GM21447 (cell line): ENCODE measurements at regions not wholly inside any gene's neighbourhood (a gene's known extent, or its start where the extent isn't known, plus 50 kb on each side); places are given as distances from the start of the nearest gene placed in this dataset.

Experiments used
- ATAC-seq: cut with Tn5 transposase; IDR thresholded peaks from one replicate; pipeline ENCODE4 v1.9.1; 2021; ENCODE audit not compliant: unreplicated experiment

DNA sequence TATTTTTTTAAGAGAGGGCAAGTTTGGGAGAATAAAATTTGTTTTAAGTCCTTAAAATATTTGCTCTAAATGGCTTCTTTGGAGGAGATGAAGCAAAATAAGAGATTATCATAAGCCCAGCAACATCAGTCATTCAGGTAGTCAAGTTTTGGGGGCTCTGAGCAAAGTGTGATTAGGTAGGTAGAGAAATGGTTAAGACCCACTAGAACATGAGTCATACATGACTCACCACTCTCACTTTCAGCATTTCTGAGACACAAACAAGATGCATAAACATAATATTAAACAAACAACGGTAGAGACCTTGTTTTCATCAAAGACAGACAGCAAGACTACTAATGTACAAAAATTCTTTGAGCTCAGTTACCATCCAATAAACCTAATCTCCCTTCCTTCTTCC, 272.2 kb downstream of the LMO4 start:
- ATAC-seq = no peak

- no peak for ATAC-seq
These were observed 274.9 kb downstream of the LMO4 start for GRCh38 chr1:87603626-87604025.

- no peak for ATAC-seq
These were observed 284.3 kb downstream of the LMO4 start for GRCh38 chr1:87612956-87613355.

GRCh38 chr1:87615491-87615890, 286.8 kb downstream of the LMO4 start:
- no peak for ATAC-seq

DNA sequence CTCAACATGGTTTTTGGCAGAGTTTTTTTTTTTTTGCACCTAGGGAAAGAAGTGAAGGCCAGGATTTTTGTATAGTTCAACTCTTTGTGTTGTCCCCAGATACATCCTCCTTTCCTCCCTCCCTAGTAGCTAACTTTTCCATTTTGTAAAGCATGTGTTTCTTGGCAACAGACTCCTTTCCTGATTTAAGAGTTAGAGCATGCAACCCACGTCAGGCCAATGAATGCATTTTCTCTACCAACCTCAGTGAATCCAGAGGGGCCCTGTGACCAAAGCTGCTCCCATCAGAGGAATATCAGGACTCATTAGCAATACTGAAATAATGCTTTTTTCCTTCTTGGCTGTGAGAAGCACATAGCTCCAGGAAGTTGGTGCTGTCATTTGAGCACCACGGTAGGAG, 287.2 kb downstream of the LMO4 start:
- ATAC-seq = no peak

- no peak for ATAC-seq
These were observed 292.1 kb downstream of the LMO4 start for GRCh38 chr1:87620807-87621206.

DNA sequence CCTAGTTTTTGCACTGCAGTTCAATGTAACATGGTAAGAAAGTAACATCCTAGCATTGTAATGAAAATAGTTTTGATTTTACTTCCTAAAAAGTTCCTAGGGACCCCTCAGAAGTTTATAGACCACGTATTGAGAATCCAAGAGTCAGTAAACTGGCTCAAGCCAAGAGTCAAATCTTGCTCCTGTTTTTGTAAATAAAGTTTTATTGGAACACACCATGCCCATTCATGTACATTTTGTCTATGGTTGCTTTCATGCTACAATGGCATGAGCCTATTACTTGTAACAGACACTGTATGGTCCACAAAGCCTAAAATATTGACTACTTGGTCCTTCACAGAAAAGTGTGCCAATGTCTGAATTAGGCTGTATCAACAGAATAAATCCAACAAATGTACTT, 301.0 kb downstream of the LMO4 start:
- ATAC-seq = no peak

GRCh38 chr1:87632232-87632631, 303.6 kb downstream of the LMO4 start:
- no peak for ATAC-seq

GRCh38 chr1:87636198-87636892, 307.7 kb downstream of the LMO4 start:
- no peak for ATAC-seq

- ATAC-seq = no peak
These were observed 310.0 kb downstream of the LMO4 start for GRCh38 chr1:87638636-87639035.

DNA sequence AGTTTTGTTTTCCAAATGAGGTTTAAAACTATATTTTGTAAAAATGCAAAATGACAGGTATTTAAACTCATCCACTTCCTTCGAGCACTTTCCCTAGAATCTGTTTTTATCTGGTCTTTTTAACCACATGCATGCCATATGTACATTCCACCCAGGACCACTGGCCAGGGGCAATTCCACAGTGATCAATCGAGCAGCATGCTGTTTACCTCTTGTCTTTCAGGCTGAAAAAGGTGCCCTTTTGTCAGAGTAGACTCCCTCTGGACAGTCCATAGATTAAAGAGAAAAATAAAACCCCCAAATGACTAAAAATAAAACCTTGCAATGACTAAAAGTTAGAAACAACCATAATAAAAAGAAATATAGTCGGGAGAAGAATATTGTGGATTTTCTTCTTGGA, 313.3 kb downstream of the LMO4 start:
- ATAC-seq = no peak

- ATAC-seq = no peak
These were observed 314.0 kb downstream of the LMO4 start for GRCh38 chr1:87642581-87643221.

DNA sequence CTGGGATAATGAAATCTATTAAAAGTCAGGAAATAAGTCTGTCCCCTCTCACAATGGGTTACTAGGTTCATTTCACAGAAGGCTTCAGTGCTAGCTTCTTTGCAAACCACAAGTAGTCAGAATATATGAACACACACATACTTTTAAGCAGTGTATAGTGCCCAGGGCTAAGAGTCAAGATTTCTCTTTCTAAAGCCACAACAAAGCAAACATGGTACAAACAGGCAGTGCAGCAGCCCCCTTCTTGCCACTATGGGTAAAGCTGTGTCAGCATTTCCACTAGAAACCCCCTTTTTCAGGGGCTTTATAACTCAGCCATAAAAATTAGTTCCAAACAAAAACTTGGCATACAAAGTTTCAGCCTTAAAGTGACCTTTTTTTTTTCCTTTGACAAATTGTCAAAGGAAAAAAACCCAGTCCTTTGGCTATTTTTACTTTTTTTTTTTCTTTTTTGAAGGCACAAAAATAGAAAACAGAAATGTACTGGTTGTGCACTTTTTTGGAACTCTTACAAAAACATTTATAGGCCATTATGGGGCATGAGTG, 315.4 kb downstream of the LMO4 start:
- ATAC-seq = no peak

DNA sequence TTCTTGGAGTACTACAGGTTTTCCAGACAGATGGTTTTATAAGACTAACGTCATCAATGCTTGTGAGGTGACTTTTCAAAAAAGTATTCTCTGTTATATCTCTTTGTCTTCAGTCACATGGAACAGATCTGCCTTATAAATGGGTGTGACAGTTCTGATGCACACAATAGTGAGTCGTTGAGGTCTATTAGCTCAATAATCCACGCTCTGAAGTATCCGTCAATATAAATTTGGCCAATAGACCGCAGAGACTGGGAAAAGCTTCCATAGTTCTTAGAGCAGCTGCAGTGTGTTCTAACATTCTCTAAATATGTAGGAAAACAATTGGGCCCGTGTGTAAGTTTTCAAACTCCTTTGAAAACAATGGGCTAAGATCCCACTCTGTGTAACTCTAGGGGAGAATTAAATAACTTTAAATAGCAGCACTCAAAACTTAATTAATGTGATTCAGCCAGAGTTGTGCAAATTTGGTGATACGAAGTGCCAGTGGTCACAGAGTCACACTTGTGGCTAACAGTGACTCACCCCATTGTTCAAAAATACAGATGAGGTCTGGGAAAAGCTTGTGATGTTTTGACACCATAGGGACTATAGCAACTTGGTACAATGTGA, 316.0 kb downstream of the LMO4 start:
- no peak for ATAC-seq

DNA sequence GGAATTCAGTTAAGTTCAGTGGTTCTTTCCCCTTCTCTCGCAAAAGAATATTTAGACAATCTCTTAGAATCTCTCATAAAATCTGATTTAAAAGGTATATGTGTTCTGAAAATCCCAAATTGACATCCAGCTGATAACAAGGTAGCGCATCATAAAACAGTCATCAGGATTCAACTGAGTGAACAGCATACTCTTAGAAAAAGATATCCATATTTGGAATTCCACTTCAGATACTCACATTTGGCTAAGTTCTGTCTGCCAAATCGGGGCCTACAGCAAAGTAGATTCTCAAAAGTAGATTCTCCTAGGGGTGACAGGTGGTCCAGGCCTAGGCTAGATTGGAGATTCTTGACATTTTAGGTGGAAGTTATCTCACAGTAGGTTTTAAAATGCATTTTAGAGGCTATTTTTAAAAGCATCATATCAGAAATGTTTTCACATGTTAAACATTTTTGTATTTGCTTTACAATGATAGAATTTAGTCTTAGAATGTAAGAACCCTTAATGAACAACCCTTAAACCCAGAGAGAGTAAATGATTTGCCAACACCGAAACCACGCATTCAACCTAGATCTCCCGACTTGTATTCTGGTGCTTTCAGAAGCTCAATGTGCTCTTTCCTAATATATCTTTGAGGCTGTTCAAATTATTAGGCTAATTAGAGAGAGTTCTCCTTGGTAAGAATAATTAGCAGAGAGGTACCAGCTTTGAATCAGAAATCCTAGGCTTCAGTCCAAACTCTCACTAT, 318.9 kb downstream of the LMO4 start:
- ATAC-seq = no peak

DNA sequence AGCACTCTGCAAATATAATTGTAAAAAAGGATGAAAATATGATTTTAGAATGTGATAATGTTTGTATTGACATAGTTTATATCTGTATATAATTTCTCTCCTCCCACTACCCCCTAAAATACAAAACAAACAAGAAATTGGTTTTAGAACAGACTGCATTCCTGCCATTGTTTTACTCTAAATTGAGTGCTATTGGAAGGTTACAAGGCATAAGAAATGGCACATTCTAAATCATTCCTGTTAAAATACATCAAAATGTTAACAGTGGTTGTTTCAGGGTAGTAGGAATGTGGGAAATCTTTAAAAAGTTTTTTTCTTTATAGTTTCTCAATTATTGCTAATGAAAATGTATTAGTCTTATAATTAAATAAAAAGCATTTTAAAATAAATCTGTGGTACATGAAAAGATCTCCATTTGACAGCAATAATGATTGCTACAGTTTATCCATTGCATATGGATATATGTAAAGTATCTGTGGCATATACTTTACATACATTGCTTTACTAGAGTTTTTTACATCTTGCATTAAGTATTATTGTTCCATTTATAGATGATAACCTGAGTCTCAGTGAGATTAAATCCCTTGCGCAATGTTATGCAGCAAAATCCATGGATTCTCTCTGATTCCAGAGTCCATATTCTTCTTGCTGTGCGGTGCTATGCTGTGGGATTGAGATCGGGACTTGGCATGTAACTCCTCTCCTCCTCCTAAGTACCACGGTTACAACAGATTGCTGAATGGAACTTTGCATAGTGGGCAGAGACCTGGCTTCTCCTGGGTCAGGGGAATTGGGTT, 319.8 kb downstream of the LMO4 start:
- ATAC-seq = no peak

GRCh38 chr1:87650306-87650705, 321.6 kb downstream of the LMO4 start:
- ATAC-seq = no peak

- ATAC-seq = no peak
These were observed 323.5 kb downstream of the LMO4 start for GRCh38 chr1:87652176-87652575.

DNA sequence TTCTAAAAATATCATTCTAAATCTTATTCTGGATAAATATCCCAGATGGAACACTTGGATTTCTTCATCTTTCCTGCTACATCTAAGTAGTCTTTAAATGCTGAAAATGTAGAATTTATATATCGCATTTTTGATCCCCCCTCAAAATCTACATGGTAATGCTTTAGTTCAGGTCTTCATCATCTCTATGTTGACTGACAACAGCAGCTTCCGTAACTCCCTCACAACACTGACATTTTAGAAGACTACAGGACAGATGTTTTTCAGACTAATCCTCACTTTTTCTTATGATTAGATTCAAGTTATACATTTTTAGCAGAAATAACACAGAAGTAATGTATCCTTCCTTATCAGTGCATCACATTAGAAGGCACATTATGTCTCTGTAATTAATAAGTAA, 336.5 kb downstream of the LMO4 start:
- no peak for ATAC-seq

DNA sequence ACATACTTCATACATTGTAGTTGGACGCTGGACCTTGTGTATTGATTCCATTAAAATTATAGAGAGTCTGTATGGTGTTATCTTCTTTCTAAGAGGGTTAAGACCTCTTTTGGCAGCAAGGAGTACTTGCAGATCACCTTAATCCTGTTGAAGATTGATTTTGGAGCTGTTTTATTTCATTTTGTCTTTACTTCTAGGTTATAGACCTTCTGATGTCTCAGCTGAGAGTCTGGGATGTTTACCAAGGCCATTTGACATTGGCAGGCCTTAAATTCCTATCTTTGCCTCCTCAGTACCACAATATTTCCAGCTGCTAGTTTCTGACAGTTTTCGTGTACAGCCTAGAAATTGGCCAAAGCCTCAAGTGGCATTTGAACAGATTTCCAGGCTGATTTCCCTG, 338.0 kb downstream of the LMO4 start:
- no peak for ATAC-seq

GRCh38 chr1:87669674-87670073, 341.0 kb downstream of the LMO4 start:
- no peak for ATAC-seq
